ENCODE measurements at regions not wholly inside any gene's neighbourhood (a gene's known extent, or its start where the extent isn't known, plus 50 kb on each side); places are given as distances from the start of the nearest gene placed in this dataset.

- peak; percentile 16 to 98 (median 52) for TF ChIP-seq CTCF (IDR thresholded peaks at IDR 0.05; ENCODE audit: control extremely low read depth in 1 of 3, insufficient read depth in 1 of 3, low read depth in 1 of 3, low read length in 3 of 3)
- TF ChIP-seq JUND (IDR thresholded peaks at IDR 0.05; ENCODE audit: low read length): no peak
Measured at GRCh38 chr14:106094654-106095189, 568.3 kb downstream of the TMEM121 start.

All from H1 (cell line).